GM21447 (cell line): ENCODE measurements at regions not wholly inside any gene's neighbourhood (a gene's known extent, or its start where the extent isn't known, plus 50 kb on each side); places are given as distances from the start of the nearest gene placed in this dataset.

Experiments
- ATAC-seq: cut with Tn5 transposase; IDR thresholded peaks from one replicate; pipeline ENCODE4 v1.9.1; 2021; ENCODE audit not compliant: unreplicated experiment

DNA sequence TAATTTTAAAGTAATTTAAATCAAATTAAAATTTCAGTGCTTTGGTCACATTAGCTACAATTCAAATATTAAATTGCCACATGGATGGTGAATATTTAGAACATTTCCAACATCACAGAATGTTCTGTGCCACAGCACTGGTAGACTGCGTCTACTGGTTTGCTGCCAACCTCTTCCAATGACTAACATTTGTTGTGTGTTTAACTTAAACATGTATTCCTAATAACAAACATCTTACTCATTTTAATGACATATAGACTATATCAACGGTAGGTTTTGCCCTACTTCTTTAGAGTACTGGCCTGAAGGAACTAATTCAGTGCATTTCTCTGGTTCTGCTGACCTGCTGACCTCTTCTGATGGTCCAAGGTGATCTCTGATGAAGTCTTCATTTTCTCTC, 157.6 kb downstream of the DCK start:
- no peak for ATAC-seq

GRCh38 chr4:71156616-71157015, 163.2 kb downstream of the DCK start:
- ATAC-seq, result no peak

DNA sequence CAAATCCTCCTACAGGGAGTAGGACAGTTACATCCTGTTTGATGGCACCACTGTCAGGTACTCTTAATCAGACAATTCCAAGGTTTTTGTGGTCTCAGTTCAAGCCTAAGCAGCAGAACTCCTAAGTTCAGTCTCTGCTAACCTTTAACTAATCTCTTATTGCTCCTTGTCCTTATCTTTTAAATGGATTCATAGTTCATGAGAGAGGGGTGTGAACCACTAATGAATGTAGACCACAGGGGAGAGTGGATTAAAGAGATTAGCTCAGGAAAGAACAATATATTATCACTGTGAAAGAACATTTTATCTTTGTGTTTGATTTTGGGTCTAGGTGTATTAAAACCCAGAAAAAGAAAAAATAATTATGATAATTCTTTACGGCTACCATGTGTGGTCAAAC, 168.9 kb downstream of the DCK start:
- ATAC-seq, result no peak

DNA sequence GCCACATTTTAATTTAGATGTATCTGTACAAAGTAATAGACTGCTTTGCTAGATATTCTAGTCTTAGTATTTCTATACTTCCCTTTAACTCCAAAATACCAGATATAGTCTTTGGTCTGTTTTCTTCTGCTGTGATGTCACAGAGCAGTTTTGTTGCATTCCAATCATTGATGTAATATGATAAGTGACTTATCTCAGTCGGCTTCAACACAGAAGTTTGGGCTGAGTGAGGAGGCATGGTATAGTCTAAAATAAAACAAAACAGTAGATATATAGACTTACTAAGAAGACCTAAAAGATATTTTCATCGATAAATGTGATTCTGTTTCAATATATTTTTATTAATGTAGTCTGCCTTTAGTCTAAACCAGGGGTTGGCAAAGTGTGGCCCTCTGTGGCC, 169.9 kb downstream of the DCK start:
- ATAC-seq, result no peak

DNA sequence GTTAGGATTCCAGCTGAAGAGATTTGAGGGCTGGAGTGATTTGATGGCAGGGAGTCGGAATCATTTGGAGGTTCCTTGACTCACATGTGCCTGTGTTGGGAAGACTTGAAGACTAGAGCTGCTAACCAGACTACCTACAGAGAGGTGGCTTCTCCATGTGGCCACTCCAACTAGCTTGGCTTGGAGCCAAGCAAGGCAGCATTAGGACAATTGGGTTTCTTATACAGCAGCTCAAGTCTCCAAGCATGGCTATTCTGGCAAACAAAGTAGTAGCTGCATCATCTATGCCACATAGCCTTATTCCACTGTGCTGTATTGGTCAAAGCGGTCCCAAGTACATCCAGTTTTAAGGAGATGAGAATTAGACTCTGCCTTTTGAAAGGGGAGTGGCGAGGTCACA, 171.7 kb upstream of the SLC4A4 start:
- no peak for ATAC-seq

- ATAC-seq, result no peak
Observed at GRCh38 chr4:71171592-71171991, 167.2 kb upstream of the SLC4A4 start.

- no peak for ATAC-seq
Observed at GRCh38 chr4:71181332-71181731, 157.5 kb upstream of the SLC4A4 start.

- ATAC-seq, result peak; percentile 64
Observed at GRCh38 chr4:71184195-71184781, 154.5 kb upstream of the SLC4A4 start.

DNA sequence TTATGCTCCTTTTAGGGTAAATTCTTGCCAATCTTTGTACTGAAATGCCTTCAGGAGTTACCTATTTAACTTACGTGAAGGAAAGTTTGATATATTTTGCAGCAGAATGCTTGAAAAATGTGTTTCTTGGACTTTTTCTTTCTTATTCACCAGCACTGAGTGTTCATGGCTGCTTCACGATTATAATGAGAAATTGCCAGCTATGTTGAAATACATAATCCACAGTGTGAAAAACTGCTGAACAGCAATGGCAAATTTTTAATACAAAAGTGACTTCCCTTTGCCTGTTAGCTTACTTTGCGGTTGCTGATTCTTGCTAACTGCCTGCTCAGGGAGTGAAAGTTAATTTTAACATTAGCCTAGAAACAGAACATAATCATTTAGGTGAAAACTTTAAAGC, 153.8 kb upstream of the SLC4A4 start:
- no peak for ATAC-seq

DNA sequence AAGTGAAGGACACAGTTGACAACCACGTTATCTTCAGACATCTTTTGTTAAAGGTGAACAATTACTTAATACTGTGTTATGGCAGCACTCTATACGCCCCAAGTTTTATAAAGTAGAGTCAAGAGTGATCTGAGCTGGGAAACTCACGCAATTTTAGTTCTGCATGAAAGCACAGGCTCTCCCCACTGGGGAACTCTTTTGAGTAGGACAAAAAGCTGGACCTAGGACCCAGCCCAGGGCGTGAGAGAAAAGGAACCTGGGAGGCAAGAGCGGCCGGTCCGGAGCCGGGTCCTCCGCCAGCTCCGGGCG, 152.6 kb upstream of the SLC4A4 start:
- no peak for ATAC-seq

- ATAC-seq, result peak; percentile 32
Observed at GRCh38 chr4:71186566-71187403, 152.0 kb upstream of the SLC4A4 start.

- ATAC-seq, result peak; percentile 45
Observed at GRCh38 chr4:71187404-71188155, 151.2 kb upstream of the SLC4A4 start.

DNA sequence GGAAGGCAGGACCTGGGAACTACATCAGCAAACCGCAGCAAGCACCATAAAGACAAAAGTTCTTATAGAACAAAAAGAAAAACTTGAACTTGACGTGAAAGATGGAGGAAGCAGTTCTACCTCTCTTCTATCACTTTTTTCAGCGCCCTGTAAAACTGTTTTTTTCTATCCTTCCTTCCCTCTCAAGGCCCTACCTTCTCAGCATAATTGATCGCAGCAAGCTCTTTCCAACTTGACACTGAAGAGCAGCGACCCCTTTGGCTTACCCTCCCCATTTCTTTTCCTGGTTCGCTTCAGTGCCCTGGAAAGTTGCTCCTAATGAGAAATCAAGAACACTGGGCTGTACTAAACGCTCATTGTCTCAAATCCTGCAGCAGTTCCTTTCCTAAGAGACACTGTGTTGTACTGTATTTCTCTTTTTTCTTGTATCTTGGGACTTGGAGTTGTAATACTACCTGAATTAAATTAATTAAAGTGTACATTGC, 150.6 kb upstream of the SLC4A4 start:
- no peak for ATAC-seq

DNA sequence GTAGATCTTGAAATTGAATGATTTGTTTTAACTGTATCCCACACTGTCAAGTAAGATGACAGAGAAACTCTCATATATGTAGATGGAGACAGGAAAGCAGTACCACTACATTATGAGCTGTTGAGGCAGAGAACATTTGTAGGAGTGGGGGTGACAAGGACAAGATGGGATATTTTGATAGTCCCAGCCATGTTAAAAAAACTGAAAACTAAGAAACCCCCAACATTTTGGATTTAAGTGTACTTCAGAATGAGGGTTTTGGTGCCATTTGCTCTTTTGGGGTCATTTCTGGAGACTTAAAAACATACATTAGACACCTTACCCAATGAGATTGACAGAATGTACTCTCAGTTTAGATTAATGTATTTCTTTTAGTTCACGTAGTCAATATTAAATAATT, 149.9 kb upstream of the SLC4A4 start:
- ATAC-seq, result no peak

- no peak for ATAC-seq
Observed at GRCh38 chr4:71189471-71189870, 149.3 kb upstream of the SLC4A4 start.

GRCh38 chr4:71194454-71194853, 144.4 kb upstream of the SLC4A4 start:
- ATAC-seq, result no peak

GRCh38 chr4:71195924-71196323, 142.9 kb upstream of the SLC4A4 start:
- no peak for ATAC-seq

- ATAC-seq, result no peak
Observed at GRCh38 chr4:71198958-71199357, 139.9 kb upstream of the SLC4A4 start.

- ATAC-seq, result no peak
Observed at GRCh38 chr4:71201057-71201456, 137.8 kb upstream of the SLC4A4 start.

GRCh38 chr4:71201817-71202576, 136.8 kb upstream of the SLC4A4 start:
- ATAC-seq, result no peak

DNA sequence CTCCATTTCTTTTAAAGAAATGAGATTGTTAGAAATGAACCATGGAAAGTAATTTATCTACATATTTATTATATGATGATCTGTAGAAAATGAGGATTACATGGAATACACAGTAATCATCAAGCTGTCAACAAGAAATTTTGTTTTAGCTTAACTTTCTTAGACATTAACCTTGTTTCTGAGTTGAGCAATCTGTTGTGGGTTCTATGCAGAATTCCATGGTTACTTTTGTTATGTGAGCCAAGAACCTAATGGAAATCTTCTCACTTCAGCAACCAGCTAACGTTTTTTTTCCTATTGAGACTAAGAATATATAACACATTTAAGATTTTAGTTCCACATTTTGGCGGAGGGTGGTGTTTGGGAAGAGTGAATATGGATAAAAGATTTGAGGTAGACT, 136.1 kb upstream of the SLC4A4 start:
- ATAC-seq, result no peak
